Peyer's patch (tissue), 4 donors: ENCODE measurements at regions not wholly inside any gene's neighbourhood (a gene's known extent, or its start where the extent isn't known, plus 50 kb on each side); places are given as distances from the start of the nearest gene placed in this dataset.

Source experiments
- DNase-seq, 3 donors: peaks; one replicate each; pipeline ENCODE4 v3.0.0-alpha.2; 2017 to 2019
- H3K27ac ChIP-seq, 4 donors: fragments of 200-600 bp; sonication (generic); one replicate each; pipeline ENCODE4 v1.5.1; 2016 to 2019
- H3K27me3 ChIP-seq, 2 donors: fragments of 200-600 bp; sonication (generic); one replicate each; pipeline ENCODE4 v1.5.1; 2019
- H3K36me3 ChIP-seq, 3 donors: fragments of 200-600 bp; sonication (generic); one replicate each; pipeline ENCODE4 v1.5.1; 2016 to 2019
- H3K4me1 ChIP-seq, 4 donors: fragments of 200-600 bp; sonication (generic); one replicate each; pipeline ENCODE4 v1.5.1; 2016 to 2019
- H3K4me3 ChIP-seq, 4 donors: fragments of 200-600 bp; sonication (generic); 1 replicate in 3 of 4; 2 replicates in 1 of 4; pipeline ENCODE4 v1.5.1; 2016 to 2019; ENCODE audit warnings: mild to moderate bottlenecking in 1 of 4
- H3K9me3 ChIP-seq, 4 donors: fragments of 200-600 bp; sonication (generic); one replicate each; pipeline ENCODE4 v1.5.1; 2016 to 2019; ENCODE audit warnings: mild to moderate bottlenecking in 1 of 4
- CTCF ChIP-seq, 6 experiments: fragments of 450-650 bp in 4 of 6; fragments of 200-600 bp in 2 of 6; sonication (generic) in 1 of 6; IDR thresholded peaks; one replicate each; pipeline ENCODE4 v1.5.1; 2017 to 2019; ENCODE audit warnings: antibody characterized with exemption in 6 of 6, mild to moderate bottlenecking in 3 of 6, moderate library complexity in 1 of 6
- POLR2A ChIP-seq, 2 donors: fragments of 450-650 bp; IDR thresholded peaks; one replicate each; pipeline ENCODE4 v1.5.1; 2017; ENCODE audit warnings: antibody characterized with exemption in 2 of 2, mild to moderate bottlenecking in 2 of 2, moderate library complexity in 2 of 2

- H3K36me3 ChIP-seq: no peaks in the 10 kb centered on the region
- TF ChIP-seq CTCF (IDR thresholded peaks at IDR 0.05) (no peak), POLR2A (IDR thresholded peaks at IDR 0.05) (no peak)
- no peak overlapping the region for H3K4me3 ChIP-seq
- H3K27ac ChIP-seq: no peak overlapping the region
- DNase-seq: no peak
- H3K9me3 ChIP-seq: no peaks in the 10 kb centered on the region
- H3K27me3 ChIP-seq: no peaks in the 10 kb centered on the region
- no peaks in the 10 kb centered on the region for H3K4me1 ChIP-seq
Measured at GRCh38 chr5:138697720-138698360, 55.4 kb upstream of the CTNNA1 start.

GRCh38 chr5:138696501-138696900 lies 56.7 kb upstream of the CTNNA1 start:
- Histone ChIP-seq H3K36me3 (no peaks in the 10 kb centered on the region), H3K27me3 (no peaks in the 10 kb centered on the region), H3K9me3 (no peaks in the 10 kb centered on the region), H3K27ac (no peak overlapping the region), H3K4me1 (no peaks in the 10 kb centered on the region), H3K4me3 (no peak overlapping the region)
- no peak for TF ChIP-seq POLR2A (IDR thresholded peaks at IDR 0.05)
- no peak for TF ChIP-seq CTCF (IDR thresholded peaks at IDR 0.05)
- DNase-seq: no peak

- Histone ChIP-seq H3K27me3 (no peaks in the 10 kb centered on the region), H3K36me3 (no peaks in the 10 kb centered on the region), H3K4me3 (no peak overlapping the region), H3K27ac (no peak overlapping the region), H3K4me1 (no peaks in the 10 kb centered on the region), H3K9me3 (no peaks in the 10 kb centered on the region)
- DNase-seq: no peak
- no peak for TF ChIP-seq POLR2A (IDR thresholded peaks at IDR 0.05)
- no peak for TF ChIP-seq CTCF (IDR thresholded peaks at IDR 0.05)
Measured at GRCh38 chr5:138695781-138696180, 57.4 kb upstream of the CTNNA1 start.

- H3K4me3 ChIP-seq: no peak overlapping the region
- H3K4me1 ChIP-seq: no peaks in the 10 kb centered on the region
- no peaks in the 10 kb centered on the region for H3K27me3 ChIP-seq
- H3K36me3 ChIP-seq: no peaks in the 10 kb centered on the region
- H3K27ac ChIP-seq: no peak overlapping the region
- no peaks in the 10 kb centered on the region for H3K9me3 ChIP-seq
- no peak for DNase-seq
- TF ChIP-seq POLR2A (IDR thresholded peaks at IDR 0.05) (no peak), CTCF (IDR thresholded peaks at IDR 0.05) (no peak)
Measured at GRCh38 chr5:138694146-138694545, 59.1 kb upstream of the CTNNA1 start.

- Histone ChIP-seq H3K27ac (no peak overlapping the region), H3K4me3 (no peak overlapping the region), H3K27me3 (no peaks in the 10 kb centered on the region), H3K4me1 (no peaks in the 10 kb centered on the region), H3K9me3 (no peaks in the 10 kb centered on the region), H3K36me3 (no peaks in the 10 kb centered on the region)
- no peak for DNase-seq
- TF ChIP-seq POLR2A (IDR thresholded peaks at IDR 0.05) (no peak), CTCF (IDR thresholded peaks at IDR 0.05) (no peak)
Measured at GRCh38 chr5:138692370-138692769, 60.9 kb upstream of the CTNNA1 start.

- no peak for DNase-seq
- no peaks in the 10 kb centered on the region for H3K27me3 ChIP-seq
- H3K9me3 ChIP-seq: peaks cover 0 to 11% (median 3%) of the 10 kb centered on the region in 4 donors
- TF ChIP-seq POLR2A (IDR thresholded peaks at IDR 0.05): no peak
- no peak for TF ChIP-seq CTCF (IDR thresholded peaks at IDR 0.05)
- no peaks in the 10 kb centered on the region for H3K36me3 ChIP-seq
- no peaks in the 10 kb centered on the region for H3K4me1 ChIP-seq
- H3K4me3 ChIP-seq: no peak overlapping the region
- no peak overlapping the region for H3K27ac ChIP-seq
Measured at GRCh38 chr5:138686668-138687067, 66.6 kb upstream of the CTNNA1 start.
